HG02870 (cell line): ENCODE measurements at regions not wholly inside any gene's neighbourhood (a gene's known extent, or its start where the extent isn't known, plus 50 kb on each side); places are given as distances from the start of the nearest gene placed in this dataset.
A peak's percentile ranks its signal among the peaks of the same experiment; 100 is the strongest.
"Not testable (repeated sequence)": the region's sequence is repeated elsewhere in the genome, so short reads cannot be mapped to it uniquely, and the experiment has no call there.

Experiments used
- ATAC-seq: cut with Tn5 transposase; IDR thresholded peaks from one replicate; pipeline ENCODE4 v1.9.1; 2021; ENCODE audit warnings: mild to moderate bottlenecking, moderate library complexity; ENCODE audit not compliant: unreplicated experiment

GRCh38 chr2:138267161-138267901 lies 234.2 kb upstream of the SPOPL start:
- ATAC-seq, result peak; percentile 87

GRCh38 chr2:138267902-138268254 lies 233.7 kb upstream of the SPOPL start:
- peak; percentile 33 for ATAC-seq

- no peak for ATAC-seq
Observed at GRCh38 chr2:138269765-138270164, 231.8 kb upstream of the SPOPL start.

GRCh38 chr2:138271467-138271866 lies 230.1 kb upstream of the SPOPL start:
- no peak for ATAC-seq

GRCh38 chr2:138272524-138273195 lies 228.9 kb upstream of the SPOPL start:
- no peak for ATAC-seq

GRCh38 chr2:138273280-138273679 lies 228.3 kb upstream of the SPOPL start:
- not testable (repeated sequence) for ATAC-seq

GRCh38 chr2:138274421-138275291 lies 226.9 kb upstream of the SPOPL start:
- no peak for ATAC-seq

- ATAC-seq, result no peak
Observed at GRCh38 chr2:138275292-138275690, 226.3 kb upstream of the SPOPL start.

GRCh38 chr2:138275881-138276280 lies 225.7 kb upstream of the SPOPL start:
- no peak for ATAC-seq

GRCh38 chr2:138276339-138276738 lies 225.2 kb upstream of the SPOPL start:
- no peak for ATAC-seq

- ATAC-seq, result no peak
Observed at GRCh38 chr2:138277062-138277461, 224.5 kb upstream of the SPOPL start.

GRCh38 chr2:138279871-138280270 lies 221.7 kb upstream of the SPOPL start:
- no peak for ATAC-seq

- ATAC-seq, result no peak
Observed at GRCh38 chr2:138280999-138281695, 220.4 kb upstream of the SPOPL start.

- ATAC-seq, result no peak
Observed at GRCh38 chr2:138282014-138282672, 219.4 kb upstream of the SPOPL start.

GRCh38 chr2:138291805-138292204 lies 209.8 kb upstream of the SPOPL start:
- no peak for ATAC-seq

GRCh38 chr2:138293045-138293444 lies 208.5 kb upstream of the SPOPL start:
- ATAC-seq, result no peak

GRCh38 chr2:138293549-138293948 lies 208.0 kb upstream of the SPOPL start:
- ATAC-seq, result no peak

- ATAC-seq, result no peak
Observed at GRCh38 chr2:138294451-138294850, 207.1 kb upstream of the SPOPL start.

- ATAC-seq, result no peak
Observed at GRCh38 chr2:138296365-138296764, 205.2 kb upstream of the SPOPL start.

GRCh38 chr2:138298120-138298814 lies 203.3 kb upstream of the SPOPL start:
- ATAC-seq, result peak; percentile 42
